ENCODE measurements at regions not wholly inside any gene's neighbourhood (a gene's known extent, or its start where the extent isn't known, plus 50 kb on each side); places are given as distances from the start of the nearest gene placed in this dataset.

DNA sequence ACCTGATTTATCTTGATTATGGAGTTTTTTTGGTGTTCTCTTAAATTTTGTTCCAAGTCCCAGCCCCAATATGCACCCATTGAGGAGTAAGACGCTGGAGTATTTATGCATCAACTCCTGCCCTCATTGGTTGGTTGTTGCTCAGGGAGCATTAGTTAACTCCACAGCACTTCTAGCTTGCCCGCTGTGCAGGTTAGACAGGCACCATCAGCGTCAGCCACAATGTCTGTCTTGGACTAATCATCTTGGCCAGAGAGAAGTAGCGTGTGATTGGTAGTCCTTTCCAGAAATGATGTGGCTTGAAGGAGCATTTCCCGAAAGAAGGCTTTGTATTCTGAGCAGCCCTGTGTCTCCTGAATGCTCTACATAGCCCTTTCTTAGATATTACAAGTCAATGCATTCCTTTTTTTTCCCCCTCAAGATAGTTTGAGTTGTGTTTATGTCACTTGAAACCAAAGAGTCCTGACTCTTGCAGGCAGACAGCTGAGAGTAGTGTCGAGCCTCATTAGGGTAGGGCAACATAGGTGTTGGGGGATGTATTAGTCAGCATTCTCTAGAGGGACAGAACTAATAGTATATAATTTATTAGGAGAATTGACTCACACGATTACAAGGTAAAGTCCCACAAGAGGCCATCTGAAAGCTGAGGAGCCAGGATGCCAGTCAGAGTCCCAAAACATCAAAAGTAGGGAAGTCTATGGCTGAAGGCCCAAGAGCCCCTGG lies 94.6 kb upstream of the RCN1 start:
- no peak for TF ChIP-seq POLR2A (IDR thresholded peaks at IDR 0.05; ENCODE audit: low read length)
- TF ChIP-seq GATA1 (IDR thresholded peaks at IDR 0.05; ENCODE audit: low read depth, low read length): no peak
